NT2/D1 (cell line): ENCODE measurements at regions not wholly inside any gene's neighbourhood (a gene's known extent, or its start where the extent isn't known, plus 50 kb on each side); places are given as distances from the start of the nearest gene placed in this dataset.
"Not testable (repeated sequence)": the region's sequence is repeated elsewhere in the genome, so short reads cannot be mapped to it uniquely, and the experiment has no call there.

ENCODE experiments used
- DNase-seq: peaks from one replicate; pipeline ENCODE4 v3.0.0-alpha.2; 2011; ENCODE audit warnings: low read depth, low spot score
- H3K27me3 ChIP-seq: 2 replicates; pipeline ENCODE4 v1.6.0; 2011; ENCODE audit warnings: mild to moderate bottlenecking; ENCODE audit not compliant: insufficient read length, insufficient read depth
- H3K36me3 ChIP-seq: 2 replicates; pipeline ENCODE4 v1.6.1; 2011; ENCODE audit warnings: mild to moderate bottlenecking, low read length, mixed read lengths; ENCODE audit not compliant: insufficient read depth, insufficient read length
- H3K4me1 ChIP-seq: 2 replicates; pipeline ENCODE4 v1.5.1; 2011; ENCODE audit not compliant: insufficient read depth, insufficient read length
- H3K4me3 ChIP-seq: 2 replicates; pipeline ENCODE4 v1.5.1; 2011; ENCODE audit warnings: low read depth; ENCODE audit not compliant: insufficient read length
- H3K9ac ChIP-seq: 2 replicates; pipeline ENCODE4 v1.6.0; 2011; ENCODE audit warnings: low read depth; ENCODE audit not compliant: insufficient read length
- H3K9me3 ChIP-seq: 2 replicates; pipeline ENCODE4 v1.5.1; 2011; ENCODE audit warnings: mild to moderate bottlenecking, low read length; ENCODE audit not compliant: insufficient read depth
- SUZ12 ChIP-seq: IDR thresholded peaks from 2 replicates; pipeline ENCODE4 v1.6.1; 2011; ENCODE audit not compliant: insufficient read length, insufficient read depth; ENCODE audit errors: extremely low read depth
- YY1 ChIP-seq: IDR thresholded peaks from 2 replicates; pipeline ENCODE4 v1.6.1; 2011; ENCODE audit not compliant: insufficient read length, insufficient read depth
- ZNF274 ChIP-seq: IDR thresholded peaks from 2 replicates; pipeline ENCODE4 v1.6.1; 2011; ENCODE audit warnings: mild to moderate bottlenecking, low read depth, low read length

- no peaks in the 10 kb centered on the region for H3K4me1 ChIP-seq
- H3K9ac ChIP-seq = no peak overlapping the region
- no peaks in the 10 kb centered on the region for H3K36me3 ChIP-seq
- H3K9me3 ChIP-seq = no peaks in the 10 kb centered on the region
- no peak overlapping the region for H3K4me3 ChIP-seq
- TF ChIP-seq SUZ12 = no peak
- no peak for DNase-seq
- H3K27me3 ChIP-seq = no peaks in the 10 kb centered on the region
Observed at GRCh38 chr7:88586890-88587289, 172.6 kb upstream of the ZNF804B start.

DNA sequence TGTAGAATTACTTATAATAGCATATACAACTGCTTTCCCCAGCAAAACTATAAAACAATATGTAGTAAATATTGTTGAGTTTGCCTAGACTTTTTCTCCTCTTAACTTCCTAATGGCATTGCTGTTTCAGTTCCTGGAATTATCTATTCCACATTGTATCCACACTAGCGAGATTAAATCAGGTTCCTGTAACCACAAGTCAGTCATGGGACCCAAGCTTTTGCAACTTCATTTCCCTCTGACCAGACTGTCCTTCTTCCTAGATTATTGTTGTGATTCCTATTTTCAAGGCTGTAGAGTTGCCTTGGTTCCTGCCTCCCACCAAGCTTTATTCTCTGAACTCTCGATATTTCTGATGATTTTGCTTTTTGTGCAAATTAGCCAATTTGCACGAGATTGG lies 173.3 kb upstream of the ZNF804B start:
- H3K9ac ChIP-seq = no peak overlapping the region
- H3K36me3 ChIP-seq = no peaks in the 10 kb centered on the region
- H3K4me1 ChIP-seq = no peaks in the 10 kb centered on the region
- TF ChIP-seq YY1 (no peak), ZNF274 (no peak), SUZ12 (no peak)
- H3K9me3 ChIP-seq = no peaks in the 10 kb centered on the region
- H3K4me3 ChIP-seq = no peak overlapping the region
- DNase-seq = no peak
- no peaks in the 10 kb centered on the region for H3K27me3 ChIP-seq

- no peaks in the 10 kb centered on the region for H3K36me3 ChIP-seq
- TF ChIP-seq ZNF274 (no peak), YY1 (no peak), SUZ12 (no peak)
- H3K9ac ChIP-seq = no peak overlapping the region
- no peaks in the 10 kb centered on the region for H3K27me3 ChIP-seq
- H3K4me3 ChIP-seq = no peak overlapping the region
- H3K4me1 ChIP-seq = no peaks in the 10 kb centered on the region
- H3K9me3 ChIP-seq = no peaks in the 10 kb centered on the region
- no peak for DNase-seq
Observed at GRCh38 chr7:88576720-88577119, 182.8 kb upstream of the ZNF804B start.

DNA sequence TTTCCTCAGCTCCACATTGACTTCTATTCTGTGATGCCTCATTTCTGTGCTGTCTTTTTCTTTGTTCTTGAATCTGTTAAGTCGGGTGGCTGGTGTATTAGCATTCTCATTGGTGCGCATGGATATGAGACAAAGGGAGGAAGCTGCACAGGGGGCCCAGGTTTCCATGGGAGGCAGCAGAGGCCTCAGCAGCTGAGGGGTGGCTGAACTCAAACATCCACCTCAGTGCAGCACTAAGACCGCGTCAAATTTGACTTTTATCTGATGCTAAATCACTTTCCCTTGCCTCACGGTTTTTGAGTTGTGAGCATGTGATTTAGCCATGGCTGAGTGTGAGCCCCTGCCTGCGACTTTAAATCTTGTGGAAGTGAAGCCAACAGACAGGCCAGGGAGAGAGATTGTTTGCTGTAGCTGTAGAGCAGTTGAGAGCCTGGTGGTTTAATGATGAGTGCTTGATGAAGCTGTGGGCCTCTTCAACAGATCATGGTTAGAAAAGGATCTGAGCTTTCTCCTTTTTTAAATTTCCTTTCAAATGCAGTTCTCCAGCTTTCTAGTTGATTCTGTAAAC lies 193.3 kb upstream of the ZNF804B start:
- Histone ChIP-seq H3K36me3 (no peaks in the 10 kb centered on the region), H3K27me3 (no peaks in the 10 kb centered on the region), H3K4me3 (no peak overlapping the region), H3K9ac (no peak overlapping the region), H3K4me1 (no peaks in the 10 kb centered on the region), H3K9me3 (no peaks in the 10 kb centered on the region)
- TF ChIP-seq YY1 (no peak), ZNF274 (no peak), SUZ12 (no peak)
- no peak for DNase-seq

GRCh38 chr7:88565401-88565800 lies 194.1 kb upstream of the ZNF804B start:
- TF ChIP-seq SUZ12 = no peak
- TF ChIP-seq ZNF274 = no peak
- no peak for TF ChIP-seq YY1
- DNase-seq = no peak
- Histone ChIP-seq H3K36me3 (no peaks in the 10 kb centered on the region), H3K4me1 (no peaks in the 10 kb centered on the region), H3K4me3 (no peak overlapping the region), H3K9ac (no peak overlapping the region), H3K9me3 (no peaks in the 10 kb centered on the region), H3K27me3 (no peaks in the 10 kb centered on the region)

DNA sequence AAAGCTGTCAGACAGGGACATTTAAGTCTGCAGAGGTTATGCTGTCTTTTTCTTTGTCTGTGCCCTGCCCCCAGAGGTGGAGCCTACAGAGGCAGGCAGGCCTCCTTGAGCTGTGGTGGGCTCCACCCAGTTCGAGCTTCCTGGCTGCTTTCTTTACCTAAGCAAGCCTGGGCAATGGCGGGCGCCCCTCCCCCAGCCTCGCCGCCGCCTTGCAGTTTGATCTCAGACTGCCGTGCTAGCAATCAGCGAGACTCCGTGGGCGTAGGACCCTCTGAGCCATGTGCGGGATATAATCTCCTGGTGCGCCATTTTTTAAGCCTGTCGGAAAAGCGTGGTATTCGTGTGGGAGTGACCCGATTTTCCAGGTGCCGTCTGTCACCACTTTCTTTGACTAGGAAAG lies 203.1 kb upstream of the ZNF804B start:
- H3K4me3 ChIP-seq, H3K4me1 ChIP-seq, H3K9me3 ChIP-seq, H3K36me3 ChIP-seq, H3K27me3 ChIP-seq, DNase-seq, H3K9ac ChIP-seq: not testable (repeated sequence)

GRCh38 chr7:88554847-88555246 lies 204.7 kb upstream of the ZNF804B start:
- H3K9me3 ChIP-seq, H3K4me1 ChIP-seq, H3K27me3 ChIP-seq, H3K36me3 ChIP-seq, H3K4me3 ChIP-seq, H3K9ac ChIP-seq, DNase-seq: not testable (repeated sequence)

GRCh38 chr7:88548399-88548798 lies 211.1 kb upstream of the ZNF804B start:
- no peak for DNase-seq
- H3K4me3 ChIP-seq = no peak overlapping the region
- peaks cover 20% of the 10 kb centered on the region; the same call in 1 of the 2 replicates for H3K9me3 ChIP-seq
- H3K27me3 ChIP-seq = no peaks in the 10 kb centered on the region
- H3K9ac ChIP-seq = no peak overlapping the region
- H3K36me3 ChIP-seq = no peaks in the 10 kb centered on the region
- H3K4me1 ChIP-seq = no peaks in the 10 kb centered on the region
- TF ChIP-seq YY1 (no peak), SUZ12 (no peak), ZNF274 (no peak)

DNA sequence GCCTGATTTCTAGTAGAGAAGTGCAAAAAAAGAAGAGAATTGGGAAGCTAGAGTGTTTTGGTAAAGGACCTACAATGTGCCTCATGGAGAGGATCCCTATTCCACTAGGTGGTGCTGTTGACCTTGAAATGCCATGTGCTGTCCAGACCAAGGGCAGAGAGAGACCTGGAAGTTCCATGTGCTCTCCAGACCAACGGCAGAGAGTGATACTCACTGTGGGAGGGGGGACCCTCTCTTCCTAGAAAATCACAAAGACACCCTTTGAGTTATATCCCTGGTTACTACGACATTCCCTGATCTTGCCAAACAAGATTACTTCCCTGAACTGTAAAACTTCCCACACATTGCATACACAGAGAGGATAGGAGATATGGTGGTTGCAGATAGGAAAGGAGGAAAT lies 212.7 kb upstream of the ZNF804B start:
- H3K27me3 ChIP-seq = no peaks in the 10 kb centered on the region
- DNase-seq = peak; percentile 52
- no peak overlapping the region for H3K4me3 ChIP-seq
- H3K9ac ChIP-seq = no peak overlapping the region
- TF ChIP-seq ZNF274 = no peak
- no peak for TF ChIP-seq SUZ12
- TF ChIP-seq YY1 = no peak
- H3K9me3 ChIP-seq = peaks cover 20% of the 10 kb centered on the region; the same call in 1 of the 2 replicates
- H3K4me1 ChIP-seq = no peaks in the 10 kb centered on the region
- no peaks in the 10 kb centered on the region for H3K36me3 ChIP-seq
